DOHH2 (cell line): ENCODE measurements at regions not wholly inside any gene's neighbourhood (a gene's known extent, or its start where the extent isn't known, plus 50 kb on each side); places are given as distances from the start of the nearest gene placed in this dataset.

ENCODE experiments used
- H3F3A ChIP-seq: fragments of 200-600 bp; sonication (generic), shearing (Covaris generic); 2 replicates; pipeline ENCODE4 v1.6.0; 2016; ENCODE audit warnings: antibody characterized with exemption, mild to moderate bottlenecking; ENCODE audit not compliant: control insufficient read depth, insufficient read depth
- H3K27ac ChIP-seq: fragments of 200-600 bp; sonication (generic); 2 replicates; pipeline ENCODE4 v1.5.1; 2014; ENCODE audit warnings: low read depth, mild to moderate bottlenecking, low read length, moderate library complexity
- H3K27me3 ChIP-seq: fragments of 200-600 bp; sonication (generic); 2 replicates; pipeline ENCODE4 v1.6.1; 2014; ENCODE audit warnings: mild to moderate bottlenecking, low read length, mixed read lengths; ENCODE audit not compliant: control insufficient read depth
- H3K36me3 ChIP-seq: fragments of 200-600 bp; sonication (generic); 2 replicates; pipeline ENCODE4 v1.6.1; 2014; ENCODE audit warnings: mild to moderate bottlenecking, low read length, moderate library complexity, mixed read lengths; ENCODE audit not compliant: control insufficient read depth
- H3K4me1 ChIP-seq: fragments of 200-600 bp; sonication (generic); 2 replicates; pipeline ENCODE4 v1.6.1; 2014; ENCODE audit warnings: mild to moderate bottlenecking, low read length, mixed read lengths; ENCODE audit not compliant: control insufficient read depth
- H3K4me2 ChIP-seq: fragments of 200-600 bp; sonication (generic); 2 replicates; pipeline ENCODE4 v1.6.0; 2014; ENCODE audit warnings: mild to moderate bottlenecking, low read length, moderate library complexity
- H3K4me3 ChIP-seq: fragments of 200-600 bp; sonication (generic); 2 replicates; pipeline ENCODE4 v1.5.1; 2014; ENCODE audit warnings: mild to moderate bottlenecking, low read length, mixed read lengths
- H3K79me2 ChIP-seq: fragments of 200-600 bp; sonication (generic); 2 replicates; pipeline ENCODE4 v1.6.1; 2014; ENCODE audit warnings: mild to moderate bottlenecking, low read length, mixed read lengths; ENCODE audit not compliant: control insufficient read depth
- H3K9me2 ChIP-seq: fragments of 200-600 bp; sonication (generic); replicated peaks from 2 replicates; pipeline ENCODE4 v1.6.1; 2014; ENCODE audit warnings: mild to moderate bottlenecking, low read length, mixed read lengths; ENCODE audit not compliant: control insufficient read depth
- H3K9me3 ChIP-seq: fragments of 200-600 bp; sonication (generic); 2 replicates; pipeline ENCODE4 v1.6.1; 2014; ENCODE audit warnings: antibody characterized with exemption, low read length, mixed read lengths; ENCODE audit not compliant: control insufficient read depth, insufficient read depth
- H4K20me1 ChIP-seq: fragments of 200-600 bp; sonication (generic); 2 replicates; pipeline ENCODE4 v1.6.0; 2014; ENCODE audit warnings: low read depth, mild to moderate bottlenecking, antibody characterized with exemption, low read length, moderate library complexity; ENCODE audit not compliant: control insufficient read depth, insufficient read depth
- CTCF ChIP-seq: fragments of 200-600 bp; sonication (generic); IDR thresholded peaks from one replicate; pipeline ENCODE4 v1.5.1; 2014; ENCODE audit warnings: antibody characterized with exemption, mild to moderate bottlenecking, low read depth, low read length; ENCODE audit not compliant: poor library complexity, severe bottlenecking
- EZH2phosphoT487 ChIP-seq: fragments of 200-600 bp; sonication (generic); IDR thresholded peaks from 2 replicates; pipeline ENCODE4 v1.6.1; 2017; ENCODE audit warnings: borderline replicate concordance, mild to moderate bottlenecking, antibody characterized with exemption, low read length, moderate library complexity, mixed read lengths

- H3K4me2 ChIP-seq = no peak overlapping the region
- no peak for TF ChIP-seq CTCF
- TF ChIP-seq EZH2phosphoT487 = no peak
- no peak overlapping the region for H3K4me3 ChIP-seq
- no peaks in the 10 kb centered on the region for H3K9me2 ChIP-seq
- H3K27me3 ChIP-seq = no peaks in the 10 kb centered on the region
- H3K4me1 ChIP-seq = no peaks in the 10 kb centered on the region
- no peak overlapping the region for H3K27ac ChIP-seq
- H3K9me3 ChIP-seq = no peaks in the 10 kb centered on the region
- H3F3A ChIP-seq = no peaks in the 10 kb centered on the region
- no peaks in the 10 kb centered on the region for H3K36me3 ChIP-seq
- H3K79me2 ChIP-seq = no peaks in the 10 kb centered on the region
- H4K20me1 ChIP-seq = no peaks in the 10 kb centered on the region
Measured at GRCh38 chr10:109379186-109379585, 544.1 kb downstream of the XPNPEP1 start.

GRCh38 chr10:109374215-109374614 is 549.1 kb downstream of the XPNPEP1 start:
- no peaks in the 10 kb centered on the region for H3K4me1 ChIP-seq
- TF ChIP-seq EZH2phosphoT487 (no peak), CTCF (no peak)
- no peak overlapping the region for H3K4me2 ChIP-seq
- H3K9me2 ChIP-seq = no peaks in the 10 kb centered on the region
- H3F3A ChIP-seq = no peaks in the 10 kb centered on the region
- H3K27me3 ChIP-seq = no peaks in the 10 kb centered on the region
- no peaks in the 10 kb centered on the region for H3K79me2 ChIP-seq
- no peak overlapping the region for H3K27ac ChIP-seq
- no peaks in the 10 kb centered on the region for H4K20me1 ChIP-seq
- no peak overlapping the region for H3K4me3 ChIP-seq
- no peaks in the 10 kb centered on the region for H3K9me3 ChIP-seq
- no peaks in the 10 kb centered on the region for H3K36me3 ChIP-seq

- Histone ChIP-seq H3K9me2 (no peaks in the 10 kb centered on the region), H3K36me3 (no peaks in the 10 kb centered on the region), H3K27me3 (no peaks in the 10 kb centered on the region), H3F3A (no peaks in the 10 kb centered on the region), H3K27ac (no peak overlapping the region), H3K4me3 (no peak overlapping the region), H3K9me3 (no peaks in the 10 kb centered on the region), H4K20me1 (no peaks in the 10 kb centered on the region), H3K4me1 (no peaks in the 10 kb centered on the region), H3K4me2 (no peak overlapping the region), H3K79me2 (no peaks in the 10 kb centered on the region)
- no peak for TF ChIP-seq CTCF
- TF ChIP-seq EZH2phosphoT487 = no peak
Measured at GRCh38 chr10:109359316-109359715, 564.0 kb downstream of the XPNPEP1 start.

GRCh38 chr10:109358325-109358724 is 565.0 kb downstream of the XPNPEP1 start:
- Histone ChIP-seq H3K4me3 (no peak overlapping the region), H3K79me2 (no peaks in the 10 kb centered on the region), H3F3A (no peaks in the 10 kb centered on the region), H4K20me1 (no peaks in the 10 kb centered on the region), H3K4me1 (no peaks in the 10 kb centered on the region), H3K9me3 (no peaks in the 10 kb centered on the region), H3K9me2 (no peaks in the 10 kb centered on the region), H3K27ac (no peak overlapping the region), H3K4me2 (no peak overlapping the region), H3K36me3 (no peaks in the 10 kb centered on the region), H3K27me3 (no peaks in the 10 kb centered on the region)
- no peak for TF ChIP-seq EZH2phosphoT487
- no peak for TF ChIP-seq CTCF
